Thyroid gland (tissue), 4 donors: ENCODE measurements at regions not wholly inside any gene's neighbourhood (a gene's known extent, or its start where the extent isn't known, plus 50 kb on each side); places are given as distances from the start of the nearest gene placed in this dataset.

Source experiments
- POLR2A ChIP-seq, 2 donors: fragments of 450-650 bp; IDR thresholded peaks; one replicate each; pipeline ENCODE4 v1.6.1; 2017; ENCODE audit warnings: antibody characterized with exemption in 2 of 2, mild to moderate bottlenecking in 2 of 2, moderate library complexity in 1 of 2
- TF ChIP-seq, protein P1 (sequence below), 6 experiments: fragments of 200-600 bp in 3 of 6; fragments of 450-650 bp in 3 of 6; sonication (generic) in 3 of 6; IDR thresholded peaks; one replicate each; pipeline ENCODE4 v1.5.1; 2016 to 2019; ENCODE audit warnings: antibody characterized with exemption in 6 of 6, mild to moderate bottlenecking in 2 of 6, inconsistent platforms in 1 of 6, moderate library complexity in 1 of 6

DNA sequence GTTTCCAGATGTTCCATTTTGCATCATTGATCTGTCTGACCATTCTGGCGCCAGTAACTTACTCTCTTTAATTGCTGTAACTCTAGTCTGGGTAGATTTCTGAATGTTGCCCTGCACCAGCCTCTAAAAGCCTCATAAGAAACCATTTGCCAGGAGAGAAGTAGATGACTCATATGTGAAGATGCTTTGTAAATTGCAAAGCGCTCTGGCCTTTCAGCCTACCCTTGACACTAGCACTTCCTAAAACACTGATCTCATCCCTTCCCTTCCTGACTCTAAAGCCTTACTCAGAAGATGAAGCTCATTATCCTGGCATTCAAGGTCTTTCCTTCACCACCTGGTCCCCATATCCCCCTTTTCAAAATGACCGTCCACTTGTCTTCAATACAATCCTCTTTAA lies 193.2 kb upstream of the MEX3C start:
- TF ChIP-seq, protein P1, sequence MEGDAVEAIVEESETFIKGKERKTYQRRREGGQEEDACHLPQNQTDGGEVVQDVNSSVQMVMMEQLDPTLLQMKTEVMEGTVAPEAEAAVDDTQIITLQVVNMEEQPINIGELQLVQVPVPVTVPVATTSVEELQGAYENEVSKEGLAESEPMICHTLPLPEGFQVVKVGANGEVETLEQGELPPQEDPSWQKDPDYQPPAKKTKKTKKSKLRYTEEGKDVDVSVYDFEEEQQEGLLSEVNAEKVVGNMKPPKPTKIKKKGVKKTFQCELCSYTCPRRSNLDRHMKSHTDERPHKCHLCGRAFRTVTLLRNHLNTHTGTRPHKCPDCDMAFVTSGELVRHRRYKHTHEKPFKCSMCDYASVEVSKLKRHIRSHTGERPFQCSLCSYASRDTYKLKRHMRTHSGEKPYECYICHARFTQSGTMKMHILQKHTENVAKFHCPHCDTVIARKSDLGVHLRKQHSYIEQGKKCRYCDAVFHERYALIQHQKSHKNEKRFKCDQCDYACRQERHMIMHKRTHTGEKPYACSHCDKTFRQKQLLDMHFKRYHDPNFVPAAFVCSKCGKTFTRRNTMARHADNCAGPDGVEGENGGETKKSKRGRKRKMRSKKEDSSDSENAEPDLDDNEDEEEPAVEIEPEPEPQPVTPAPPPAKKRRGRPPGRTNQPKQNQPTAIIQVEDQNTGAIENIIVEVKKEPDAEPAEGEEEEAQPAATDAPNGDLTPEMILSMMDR (IDR thresholded peaks at IDR 0.05) = no peak
- TF ChIP-seq POLR2A (IDR thresholded peaks at IDR 0.05) = no peak
